Astrocyte (in vitro differentiated cells and primary cell): ENCODE measurements at regions not wholly inside any gene's neighbourhood (a gene's known extent, or its start where the extent isn't known, plus 50 kb on each side); places are given as distances from the start of the nearest gene placed in this dataset.

Source experiments
- CTCF ChIP-seq: IDR thresholded peaks from 2 replicates; pipeline ENCODE4 v1.5.1; 2011; ENCODE audit warnings: low read depth, mild to moderate bottlenecking, inconsistent platforms, low read length, moderate library complexity; ENCODE audit not compliant: insufficient read depth
- EZH2 ChIP-seq: IDR thresholded peaks from 2 replicates; pipeline ENCODE4 v1.6.1; 2012; ENCODE audit warnings: mild to moderate bottlenecking, low read length, inconsistent platforms; ENCODE audit not compliant: insufficient read depth

GRCh38 chr7:12821746-12822145 lies 134.3 kb downstream of the ARL4A start:
- TF ChIP-seq CTCF, result no peak
- no peak for TF ChIP-seq EZH2
